ENCODE measurements at regions not wholly inside any gene's neighbourhood (a gene's known extent, or its start where the extent isn't known, plus 50 kb on each side); places are given as distances from the start of the nearest gene placed in this dataset.

DNA sequence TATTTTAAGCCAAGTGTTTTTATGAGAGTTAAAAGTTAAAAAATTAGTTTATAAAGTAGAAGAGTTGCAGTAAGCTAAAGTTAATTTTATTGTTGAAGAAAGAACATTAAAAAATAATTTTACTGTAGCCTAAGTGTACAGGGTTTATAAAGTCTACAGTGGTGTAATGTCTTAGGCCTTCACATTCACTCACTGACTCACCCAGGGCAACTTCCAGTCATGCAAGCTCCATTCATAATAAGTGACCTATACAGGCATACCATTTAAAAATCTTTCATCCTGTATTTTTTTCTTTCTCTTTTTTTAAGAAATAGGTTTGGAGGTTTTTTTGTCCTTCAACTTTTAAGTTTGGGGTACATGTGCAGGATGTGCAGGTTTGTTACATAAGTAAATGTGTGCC is 87.9 kb upstream of the NR3C2 start:
- no peak for ATAC-seq
- TF ChIP-seq POLR2A (IDR thresholded peaks at IDR 0.05), result no peak
- H3K36me3 ChIP-seq (replicated peaks in 1 of 2; ENCODE audit: insufficient read depth in 1 of 2, low read depth in 2 of 2), result no peaks in the 10 kb centered on the region
- H3K27ac ChIP-seq, result no peak overlapping the region
- no peak overlapping the region for H3K4me3 ChIP-seq
- H3K9me3 ChIP-seq, result peaks cover 0 to 18% (median 0%) of the 10 kb centered on the region in 3 donors
- H3K27me3 ChIP-seq, result no peaks in the 10 kb centered on the region
- intact Hi-C loops (cut with DNase I), result no loop called here
- no peaks in the 10 kb centered on the region for H3K4me1 ChIP-seq
- DNase-seq, result no peak

DNA sequence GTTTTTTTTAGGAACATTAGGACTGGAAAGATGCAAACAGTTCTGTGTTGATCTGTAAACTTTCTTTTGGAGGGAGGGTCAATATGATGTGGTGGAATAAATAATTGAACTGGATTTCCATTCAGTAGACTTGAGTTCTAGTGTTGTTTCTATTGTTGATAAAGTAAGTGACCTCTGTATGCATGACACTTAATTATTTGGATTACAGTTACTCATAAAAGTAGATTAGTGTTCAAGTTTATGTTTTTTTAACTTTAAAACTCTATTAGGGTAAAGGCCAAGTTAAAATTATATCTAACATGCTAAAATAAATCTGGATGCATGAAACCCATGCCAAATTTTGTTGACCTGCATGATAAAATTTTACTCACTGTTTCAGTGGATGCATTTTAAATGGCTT is 85.4 kb upstream of the NR3C2 start:
- intact Hi-C loops (cut with DNase I), result no loop called here
- H3K27me3 ChIP-seq, result no peaks in the 10 kb centered on the region
- no peak for TF ChIP-seq CTCF (IDR thresholded peaks at IDR 0.05)
- no peak for TF ChIP-seq POLR2A (IDR thresholded peaks at IDR 0.05)
- peaks cover 0 to 2% (median 0%) of the 10 kb centered on the region in 3 donors for H3K9me3 ChIP-seq
- ATAC-seq (no peak), DNase-seq (no peak)
- no peaks in the 10 kb centered on the region for H3K36me3 ChIP-seq (replicated peaks in 1 of 2; ENCODE audit: insufficient read depth in 1 of 2, low read depth in 2 of 2)
- no peaks in the 10 kb centered on the region for H3K4me1 ChIP-seq
- no peak overlapping the region for H3K4me3 ChIP-seq
- H3K27ac ChIP-seq, result no peak overlapping the region

GRCh38 chr4:148522995-148523394 is 80.8 kb upstream of the NR3C2 start:
- no peak overlapping the region for H3K27ac ChIP-seq
- H3K4me3 ChIP-seq, result no peak overlapping the region
- 68 to 88% methylated on average over 4 of the region's 4 CpGs for WGBS, 2 donors
- no peak for ATAC-seq
- H3K36me3 ChIP-seq (replicated peaks in 1 of 2; ENCODE audit: insufficient read depth in 1 of 2, low read depth in 2 of 2), result no peaks in the 10 kb centered on the region
- intact Hi-C loops (cut with DNase I), result no loop called here
- H3K27me3 ChIP-seq, result no peaks in the 10 kb centered on the region
- no peak for DNase-seq
- no peaks in the 10 kb centered on the region for H3K4me1 ChIP-seq
- TF ChIP-seq POLR2A (IDR thresholded peaks at IDR 0.05) (no peak), CTCF (IDR thresholded peaks at IDR 0.05) (no peak)
- no peaks in the 10 kb centered on the region for H3K9me3 ChIP-seq

DNA sequence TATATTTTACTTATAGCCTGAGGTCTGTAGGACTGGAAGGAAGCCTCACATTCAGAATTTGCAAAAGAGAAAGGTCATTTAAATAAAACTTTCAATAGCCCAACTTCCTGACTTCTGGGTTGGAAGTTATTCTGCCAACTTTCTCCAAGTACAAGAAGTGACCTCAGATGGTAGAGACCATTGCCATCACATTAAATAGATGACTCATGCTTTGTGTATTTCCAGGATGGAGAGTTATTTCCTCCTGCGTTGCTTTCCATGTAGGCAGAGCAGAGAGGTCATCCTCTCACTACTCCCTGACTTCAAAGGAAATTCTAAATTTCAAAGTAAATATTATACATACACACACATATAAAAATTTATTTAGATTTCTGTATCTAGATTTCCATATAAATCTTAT is 73.0 kb upstream of the NR3C2 start:
- peak; percentile 75 for ATAC-seq
- WGBS, 2 donors, result 64 to 89% methylated on average over 1 of the region's 1 CpG
- DNase-seq, result no peak
- TF ChIP-seq CTCF (IDR thresholded peaks at IDR 0.05) (no peak), POLR2A (IDR thresholded peaks at IDR 0.05) (no peak)
- Histone ChIP-seq H3K4me1 (no peaks in the 10 kb centered on the region), H3K27me3 (no peaks in the 10 kb centered on the region), H3K4me3 (no peak overlapping the region), H3K36me3 (replicated peaks in 1 of 2; ENCODE audit: insufficient read depth in 1 of 2, low read depth in 2 of 2) (no peaks in the 10 kb centered on the region), H3K27ac (no peak overlapping the region), H3K9me3 (no peaks in the 10 kb centered on the region)
- intact Hi-C loops (cut with DNase I), result no loop called here

DNA sequence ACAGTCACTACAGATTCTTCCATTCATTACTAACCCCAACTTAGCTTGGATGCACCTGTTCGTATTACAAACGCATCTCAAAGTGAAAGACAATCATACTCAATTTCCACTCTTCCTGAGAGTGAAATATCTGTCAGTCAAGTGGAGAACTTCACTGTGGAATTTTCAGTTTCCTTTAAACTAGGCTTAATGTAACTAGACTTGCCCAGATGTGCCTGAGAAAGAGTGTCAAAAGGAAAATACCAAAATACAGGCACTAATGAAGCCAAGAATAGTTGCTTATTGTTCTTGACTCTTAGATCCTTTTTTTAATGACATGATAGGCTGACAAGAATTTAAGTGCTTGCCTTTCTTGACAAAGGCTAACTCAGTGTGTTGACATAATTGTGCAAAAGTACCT is 72.4 kb upstream of the NR3C2 start:
- ATAC-seq (no peak), DNase-seq (no peak)
- TF ChIP-seq CTCF (IDR thresholded peaks at IDR 0.05), result no peak
- no peak for TF ChIP-seq POLR2A (IDR thresholded peaks at IDR 0.05)
- Histone ChIP-seq H3K27ac (no peak overlapping the region), H3K9me3 (no peaks in the 10 kb centered on the region), H3K4me1 (no peaks in the 10 kb centered on the region), H3K36me3 (replicated peaks in 1 of 2; ENCODE audit: insufficient read depth in 1 of 2, low read depth in 2 of 2) (no peaks in the 10 kb centered on the region), H3K4me3 (no peak overlapping the region), H3K27me3 (no peaks in the 10 kb centered on the region)
- intact Hi-C loops (cut with DNase I), result no loop called here
- 84 to 90% methylated on average over 2 of the region's 2 CpGs for WGBS, 2 donors
